IMR-90 (cell line): ENCODE measurements at regions not wholly inside any gene's neighbourhood (a gene's known extent, or its start where the extent isn't known, plus 50 kb on each side); places are given as distances from the start of the nearest gene placed in this dataset.

Experiments used
- ATAC-seq: fragments of 200-7000 bp; cut with Tn5 transposase; 2 replicates; pipeline ENCODE4 v1.9.1; 2020; ENCODE audit warnings: low read depth, mild to moderate bottlenecking, moderate library complexity
- BruUV-seq: library from RNA; stranded (reverse); fragments of 400-500 nt; replicated peaks from 2 replicates; lab custom pipeline; 2021; lab: Mats Ljungman, UMichigan
- CTCF ChIA-PET: fragments of 300-600 bp; formaldehyde crosslinking; extraction: SDS; loops from one replicate; lab custom pipeline; 2021; ENCODE audit warnings: antibody characterized with exemption; lab: Yijun Ruan, JAX
- POLR2A ChIA-PET: fragments of 300-600 bp; sonication (Branson Sonifier 250); formaldehyde crosslinking; loops from one replicate; lab custom pipeline; 2022; ENCODE audit warnings: antibody characterized with exemption; ENCODE audit not compliant: unreplicated experiment; lab: Charles Lee
- DNase-seq: peaks from one replicate; pipeline ENCODE4 v3.0.0; 2013
- H2AFZ ChIP-seq: replicated peaks from 2 replicates; pipeline ENCODE3; 2013; ENCODE audit warnings: low read length, mild to moderate bottlenecking; ENCODE audit not compliant: poor library complexity
- H2AK5ac ChIP-seq: 2 replicates; pipeline ENCODE4 v1.6.1; 2013; ENCODE audit warnings: low read depth, low read length, inconsistent platforms
- H2AK9ac ChIP-seq: replicated peaks from 2 replicates; pipeline ENCODE3; 2013; ENCODE audit warnings: mild to moderate bottlenecking, low read depth, low read length, moderate library complexity; ENCODE audit not compliant: poor library complexity
- H2BK120ac ChIP-seq: 2 replicates; pipeline ENCODE4 v1.6.1; 2013; ENCODE audit warnings: low read depth, low read length, inconsistent platforms
- H2BK15ac ChIP-seq: 3 replicates; pipeline ENCODE4 v1.6.1; 2013; ENCODE audit warnings: low read depth, low read length, inconsistent platforms
- H2BK20ac ChIP-seq: 2 replicates; pipeline ENCODE4 v1.6.1; 2013; ENCODE audit warnings: low read depth, mild to moderate bottlenecking, inconsistent platforms, low read length, moderate library complexity
- H2BK5ac ChIP-seq: 2 replicates; pipeline ENCODE4 v1.6.1; 2013; ENCODE audit warnings: mild to moderate bottlenecking, low read depth, low read length, inconsistent platforms; ENCODE audit not compliant: poor library complexity, severe bottlenecking
- H3K14ac ChIP-seq: replicated peaks from 2 replicates; pipeline ENCODE4 v1.6.1; 2013; ENCODE audit warnings: low read depth, low read length, inconsistent platforms
- H3K18ac ChIP-seq: 2 replicates; pipeline ENCODE4 v1.6.1; 2013; ENCODE audit warnings: low read depth, low read length, control low read depth
- H3K23ac ChIP-seq: 2 replicates; pipeline ENCODE4 v1.6.1; 2013; ENCODE audit warnings: low read depth, low read length, inconsistent platforms
- H3K27ac ChIP-seq: 2 replicates; pipeline ENCODE4 v1.5.1; 2013; ENCODE audit warnings: mild to moderate bottlenecking, control low read depth, low read length; ENCODE audit not compliant: insufficient read depth
- H3K27me3 ChIP-seq: 2 replicates; pipeline ENCODE4 v1.6.1; 2013; ENCODE audit warnings: low read length; ENCODE audit not compliant: control insufficient read depth, insufficient read depth
- H3K36me3 ChIP-seq: 2 replicates; pipeline ENCODE4 v1.6.1; 2013; ENCODE audit warnings: low read length, mixed read lengths; ENCODE audit not compliant: control insufficient read depth, insufficient read depth
- H3K4ac ChIP-seq: 2 replicates; pipeline ENCODE4 v1.6.1; 2013; ENCODE audit warnings: low read depth, low read length, inconsistent platforms
- H3K4me1 ChIP-seq: 2 replicates; pipeline ENCODE4 v1.6.1; 2013; ENCODE audit warnings: low read length, mixed read lengths; ENCODE audit not compliant: control insufficient read depth, insufficient read depth
- H3K4me2 ChIP-seq: 2 replicates; pipeline ENCODE4 v1.6.1; 2013; ENCODE audit warnings: low read depth, mild to moderate bottlenecking, control low read depth, low read length, moderate library complexity
- H3K4me3 ChIP-seq: 2 replicates; pipeline ENCODE4 v1.5.1; 2013; ENCODE audit warnings: low read depth, mild to moderate bottlenecking, control low read depth, low read length, moderate library complexity; ENCODE audit not compliant: insufficient read depth
- H3K56ac ChIP-seq: 2 replicates; pipeline ENCODE4 v1.6.1; 2013; ENCODE audit warnings: low read length, inconsistent platforms; ENCODE audit not compliant: insufficient read depth; ENCODE audit errors: extremely low read depth
- H3K79me1 ChIP-seq, 2 experiments: 2 replicates each; pipeline ENCODE4 v1.6.1; 2013; ENCODE audit warnings: low read length in 2 of 2, inconsistent platforms in 1 of 2, low read depth in 1 of 2
- H3K9ac ChIP-seq: 2 replicates; pipeline ENCODE4 v1.6.1; 2013; ENCODE audit warnings: low read depth, low read length, control low read depth
- H3K9me1 ChIP-seq: 2 replicates; pipeline ENCODE4 v1.6.1; 2013; ENCODE audit warnings: low read length, inconsistent platforms; ENCODE audit not compliant: insufficient read depth
- H3K9me3 ChIP-seq: 2 replicates; pipeline ENCODE4 v1.6.1; 2013; ENCODE audit warnings: low read length; ENCODE audit not compliant: control insufficient read depth, insufficient read depth
- H4K20me1 ChIP-seq: 2 replicates; pipeline ENCODE4 v1.6.1; 2013; ENCODE audit warnings: low read length, inconsistent platforms; ENCODE audit not compliant: insufficient read depth
- H4K5ac ChIP-seq: 2 replicates; pipeline ENCODE4 v1.6.1; 2013; ENCODE audit warnings: mild to moderate bottlenecking, low read depth, low read length, control low read depth
- H4K8ac ChIP-seq, 2 experiments: 2 replicates each; pipeline ENCODE4 v1.6.1; 2013; ENCODE audit warnings: low read depth in 2 of 2, low read length in 2 of 2, control low read depth in 1 of 2, inconsistent platforms in 1 of 2
- H4K91ac ChIP-seq: 2 replicates; pipeline ENCODE4 v1.6.1; 2013; ENCODE audit warnings: low read depth, low read length, inconsistent platforms; ENCODE audit not compliant: insufficient read depth
- BHLHE40 ChIP-seq: fragments of 150-350 bp; IDR thresholded peaks from 2 replicates; pipeline ENCODE4 v1.6.1; 2016; ENCODE audit warnings: mild to moderate bottlenecking, low read depth, low read length
- CEBPB ChIP-seq: IDR thresholded peaks from 2 replicates; pipeline ENCODE4 v1.6.1; 2012; ENCODE audit warnings: low read depth, low read length, improper control_type of control experiment
- CHD1 ChIP-seq: IDR thresholded peaks from 2 replicates; pipeline ENCODE4 v1.6.1; 2012; ENCODE audit warnings: low read depth, low read length, improper control_type of control experiment
- CTCF ChIP-seq: conservative IDR thresholded peaks from 2 replicates; pipeline ENCODE4 v1.5.1; 2012; ENCODE audit warnings: mild to moderate bottlenecking, low read depth, low read length, improper control_type of control experiment
- FOS ChIP-seq: fragments of 150-350 bp; IDR thresholded peaks from 2 replicates; pipeline ENCODE4 v1.6.1; 2016; ENCODE audit warnings: low read depth, low read length
- MAFK ChIP-seq: IDR thresholded peaks from 2 replicates; pipeline ENCODE4 v1.6.1; 2012; ENCODE audit warnings: low read depth, low read length, improper control_type of control experiment
- MAZ ChIP-seq: IDR thresholded peaks from 2 replicates; pipeline ENCODE4 v1.6.1; 2012; ENCODE audit warnings: low read depth, mild to moderate bottlenecking, low read length, improper control_type of control experiment, moderate library complexity, borderline replicate concordance
- MXI1 ChIP-seq: IDR thresholded peaks from 2 replicates; pipeline ENCODE4 v1.6.1; 2012; ENCODE audit warnings: low read depth, mild to moderate bottlenecking, low read length, moderate library complexity, borderline replicate concordance
- NFE2L2 ChIP-seq: fragments of 150-350 bp; IDR thresholded peaks from 2 replicates; pipeline ENCODE4 v1.6.1; 2016; ENCODE audit warnings: low read depth, mild to moderate bottlenecking, low read length
- POLR2A ChIP-seq: IDR thresholded peaks from 2 replicates; pipeline ENCODE4 v1.6.1; 2012; ENCODE audit warnings: mild to moderate bottlenecking, low read depth, low read length
- RAD21 ChIP-seq: IDR thresholded peaks from 2 replicates; pipeline ENCODE4 v1.6.1; 2012; ENCODE audit warnings: low read length, improper control_type of control experiment
- RCOR1 ChIP-seq: IDR thresholded peaks from 2 replicates; pipeline ENCODE4 v1.6.1; 2012; ENCODE audit warnings: mild to moderate bottlenecking, low read length, improper control_type of control experiment; ENCODE audit not compliant: insufficient replicate concordance
- RFX5 ChIP-seq: IDR thresholded peaks from 2 replicates; pipeline ENCODE4 v1.8.0; 2012; ENCODE audit warnings: low read depth, mild to moderate bottlenecking, low read length, moderate library complexity
- SMC3 ChIP-seq: fragments of 150-350 bp; IDR thresholded peaks from 2 replicates; pipeline ENCODE4 v1.6.1; 2016; ENCODE audit warnings: low read depth, mild to moderate bottlenecking, antibody characterized with exemption, low read length, moderate library complexity
- USF2 ChIP-seq: fragments of 150-350 bp; IDR thresholded peaks from 2 replicates; pipeline ENCODE4 v1.6.1; 2017; ENCODE audit warnings: mild to moderate bottlenecking, antibody characterized with exemption, low read length, low read depth
- WGBS, 2 experiments: methylation state at CpG; one replicate each; pipeline versions ENCODE4 v1.1.5 to v1.1.7; 2013; ENCODE audit warnings: missing lambda C conversion rate in 2 of 2; ENCODE audit not compliant: insufficient read length in 1 of 2; ENCODE audit errors: extremely low coverage in 2 of 2; 5-methylcytosine and 5-hydroxymethylcytosine counted together
- dilution Hi-C: fragments of 300-500 bp; cut with HindIII; formaldehyde crosslinking; loops from one replicate; pipeline ENCODE4 v1.14.3; 2018; ENCODE audit warnings: low sequenced_read_pairs; ENCODE audit not compliant: unreplicated experiment
- in situ Hi-C: fragments of 300-500 bp; cut with MboI; formaldehyde crosslinking; loops from 3 replicates; pipeline ENCODE4 v1.14.3; 2019; ENCODE audit warnings: low sequenced_read_pairs, inconsistent platforms, mixed read lengths
- intact Hi-C: fragments of 100-400 bp; cut with micrococcal nuclease; formaldehyde crosslinking; loops from 2 replicates; pipeline ENCODE4 v1.10.0; 2022

- H4K20me1 ChIP-seq: 0 out of 2 replicates have a peak, but pooled peaks cover 4% of the 10 kb centered on the region
- H3K27me3 ChIP-seq: no peaks in the 10 kb centered on the region
- H3K27ac ChIP-seq: no peak overlapping the region
- DNase-seq (no peak), ATAC-seq (no peak)
- no peak overlapping the region for H2AK9ac ChIP-seq
- 93% methylated on average over 3 of the region's 8 CpGs; no CpG with 5 or more reads in 1 of the 2 experiments for WGBS, 2 experiments
- H3K9me3 ChIP-seq: no peaks in the 10 kb centered on the region
- no peak overlapping the region for H3K4ac ChIP-seq
- no peak overlapping the region for H2AFZ ChIP-seq
- intact Hi-C loops: no loop called here
- CTCF ChIA-PET: no interaction called here
- H2AK5ac ChIP-seq: no peak overlapping the region; the same call in 1 of the 2 replicates
- no peak overlapping the region for H3K23ac ChIP-seq
- H2BK120ac ChIP-seq: no peak overlapping the region
- peaks cover 11% of the 10 kb centered on the region for H3K4me1 ChIP-seq
- BruUV-seq: no TSS peak
- no peak overlapping the region for H3K56ac ChIP-seq
- no peak overlapping the region for H2BK20ac ChIP-seq
- H3K4me2 ChIP-seq: no peak overlapping the region
- H3K9me1 ChIP-seq: peaks cover 12% of the 10 kb centered on the region
- no peak overlapping the region for H4K91ac ChIP-seq
- H4K8ac ChIP-seq: no peak overlapping the region
- dilution Hi-C loops: no loop called here
- H3K36me3 ChIP-seq: no peaks in the 10 kb centered on the region
- H3K14ac ChIP-seq: no peak overlapping the region
- H4K5ac ChIP-seq: no peak overlapping the region
- in situ Hi-C loops: loop anchor here (10.0 kb wide), 1 partner anchor 93 kb away; the partner anchor contains the start of gene TMPO
- no peak overlapping the region for H3K4me3 ChIP-seq
- POLR2A ChIA-PET: interaction anchor here (0.5 kb wide), 1 partner anchor 109 kb away, joined by 14 read pairs; no protein-coding TSS in a partner anchor
- no peak for TF ChIP-seq CHD1
- no peak for TF ChIP-seq MXI1
- no peak for TF ChIP-seq CTCF
- TF ChIP-seq RAD21: no peak
- no peak for TF ChIP-seq NFE2L2
- TF ChIP-seq CEBPB: no peak
- no peak for TF ChIP-seq RCOR1
- no peak for TF ChIP-seq FOS
- no peak for TF ChIP-seq MAZ
- no peak for TF ChIP-seq SMC3
- TF ChIP-seq MAFK: no peak
- TF ChIP-seq POLR2A: no peak
- no peak for TF ChIP-seq BHLHE40
- no peak for TF ChIP-seq RFX5
- no peak for TF ChIP-seq USF2
- H3K18ac ChIP-seq: no peak overlapping the region
- H3K9ac ChIP-seq: no peak overlapping the region
- no peak overlapping the region for H2BK5ac ChIP-seq
- no peaks in the 10 kb centered on the region for H3K79me1 ChIP-seq
- H2BK15ac ChIP-seq: no peak overlapping the region
Observed at GRCh38 chr12:98421316-98421715, 94.1 kb upstream of the TMPO start.
